Bronchial epithelial cell (primary cell): ENCODE measurements at regions not wholly inside any gene's neighbourhood (a gene's known extent, or its start where the extent isn't known, plus 50 kb on each side); places are given as distances from the start of the nearest gene placed in this dataset.

Experiments
- DNase-seq: peaks from one replicate; pipeline ENCODE4 v3.0.0-alpha.2; 2010; ENCODE audit warnings: low read depth
- FAIRE-seq: peaks from 2 replicates; lab custom pipeline; 2011; peaks lifted over from hg19 to GRCh38; lab: Jason Lieb, UNC
- H3K27me3 ChIP-seq: 2 replicates; pipeline ENCODE4 v1.5.1; 2011; ENCODE audit warnings: low read length; ENCODE audit not compliant: control insufficient read depth, insufficient read depth
- H3K36me3 ChIP-seq: 2 replicates; pipeline ENCODE4 v1.5.1; 2011; ENCODE audit warnings: low read length; ENCODE audit not compliant: control insufficient read depth, insufficient read depth
- H3K4me3 ChIP-seq: 2 replicates; pipeline ENCODE4 v1.5.1; 2011; ENCODE audit warnings: mild to moderate bottlenecking, low read depth, low read length, control low read depth
- TF ChIP-seq, protein P1 (sequence below): IDR thresholded peaks from 2 replicates; pipeline ENCODE4 v1.5.1; 2011; ENCODE audit warnings: mild to moderate bottlenecking, moderate library complexity, low read length, control low read depth, inconsistent platforms; ENCODE audit not compliant: insufficient read depth, severe bottlenecking

GRCh38 chr2:83579507-83579906 is 879.6 kb downstream of the SUCLG1 start:
- DNase-seq (no peak), FAIRE-seq (no peak)
- H3K4me3 ChIP-seq, result no peak overlapping the region
- no peaks in the 10 kb centered on the region for H3K36me3 ChIP-seq
- TF ChIP-seq, protein P1, sequence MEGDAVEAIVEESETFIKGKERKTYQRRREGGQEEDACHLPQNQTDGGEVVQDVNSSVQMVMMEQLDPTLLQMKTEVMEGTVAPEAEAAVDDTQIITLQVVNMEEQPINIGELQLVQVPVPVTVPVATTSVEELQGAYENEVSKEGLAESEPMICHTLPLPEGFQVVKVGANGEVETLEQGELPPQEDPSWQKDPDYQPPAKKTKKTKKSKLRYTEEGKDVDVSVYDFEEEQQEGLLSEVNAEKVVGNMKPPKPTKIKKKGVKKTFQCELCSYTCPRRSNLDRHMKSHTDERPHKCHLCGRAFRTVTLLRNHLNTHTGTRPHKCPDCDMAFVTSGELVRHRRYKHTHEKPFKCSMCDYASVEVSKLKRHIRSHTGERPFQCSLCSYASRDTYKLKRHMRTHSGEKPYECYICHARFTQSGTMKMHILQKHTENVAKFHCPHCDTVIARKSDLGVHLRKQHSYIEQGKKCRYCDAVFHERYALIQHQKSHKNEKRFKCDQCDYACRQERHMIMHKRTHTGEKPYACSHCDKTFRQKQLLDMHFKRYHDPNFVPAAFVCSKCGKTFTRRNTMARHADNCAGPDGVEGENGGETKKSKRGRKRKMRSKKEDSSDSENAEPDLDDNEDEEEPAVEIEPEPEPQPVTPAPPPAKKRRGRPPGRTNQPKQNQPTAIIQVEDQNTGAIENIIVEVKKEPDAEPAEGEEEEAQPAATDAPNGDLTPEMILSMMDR, result no peak
- no peaks in the 10 kb centered on the region for H3K27me3 ChIP-seq

DNA sequence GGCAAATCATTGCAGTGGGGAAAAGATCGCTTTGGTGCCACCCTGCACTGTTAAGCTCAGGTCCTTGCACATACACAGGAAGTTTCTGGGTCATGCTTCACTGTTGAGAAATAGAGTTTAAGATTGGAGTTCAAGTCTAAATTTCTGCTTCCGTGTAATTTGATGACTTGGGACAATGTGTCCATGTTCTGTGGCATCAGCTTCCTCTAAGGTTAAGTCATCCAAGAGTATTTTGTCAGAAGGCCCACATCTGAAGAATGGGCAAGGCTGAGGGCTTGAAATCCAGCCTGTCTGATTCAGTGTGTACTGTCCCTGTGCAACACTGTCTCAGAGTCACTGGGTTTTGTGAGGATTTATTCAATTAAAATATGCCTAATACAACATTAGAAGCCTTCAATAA is 880.7 kb downstream of the SUCLG1 start:
- Histone ChIP-seq H3K27me3 (no peaks in the 10 kb centered on the region), H3K4me3 (no peak overlapping the region), H3K36me3 (no peaks in the 10 kb centered on the region)
- no peak for FAIRE-seq
- TF ChIP-seq, protein P1, result no peak
- DNase-seq, result no peak

DNA sequence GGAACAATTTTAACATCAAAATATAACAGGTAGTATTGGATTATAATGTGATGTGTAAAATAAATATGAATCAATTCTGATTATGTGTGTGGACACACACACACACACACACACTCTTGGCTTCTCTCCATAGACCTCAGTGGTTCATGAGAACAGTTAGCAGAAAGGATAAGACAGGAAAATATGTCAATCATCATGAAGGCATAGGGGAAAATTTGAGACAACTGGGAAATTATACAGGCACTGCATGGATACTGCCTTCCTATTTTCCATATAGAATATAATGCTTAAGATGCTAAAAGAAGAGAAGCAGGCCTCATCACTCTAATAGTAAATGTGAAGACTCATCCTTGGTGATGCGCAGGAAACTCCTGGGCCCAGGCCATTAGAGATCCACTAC is 884.5 kb downstream of the SUCLG1 start:
- DNase-seq (no peak), FAIRE-seq (no peak)
- no peaks in the 10 kb centered on the region for H3K36me3 ChIP-seq

GRCh38 chr2:83573060-83573459 is 886.0 kb downstream of the SUCLG1 start:
- no peaks in the 10 kb centered on the region for H3K27me3 ChIP-seq
- TF ChIP-seq, protein P1, result no peak
- FAIRE-seq, result no peak
- H3K4me3 ChIP-seq, result no peak overlapping the region
- no peak for DNase-seq
- no peaks in the 10 kb centered on the region for H3K36me3 ChIP-seq

More for the DNA sequence above, 884.5 kb downstream of the SUCLG1 start:
- H3K27me3 ChIP-seq, result no peaks in the 10 kb centered on the region
- TF ChIP-seq, protein P1, result no peak
- H3K4me3 ChIP-seq, result no peak overlapping the region

- DNase-seq (peak; percentile 65), FAIRE-seq (no peak)
- TF ChIP-seq, protein P1, result no peak
- Histone ChIP-seq H3K36me3 (no peaks in the 10 kb centered on the region), H3K27me3 (no peaks in the 10 kb centered on the region), H3K4me3 (no peak overlapping the region)
Measured at GRCh38 chr2:83572400-83572799, 886.7 kb downstream of the SUCLG1 start.

GRCh38 chr2:83567551-83567950 is 891.5 kb downstream of the SUCLG1 start:
- Histone ChIP-seq H3K4me3 (no peak overlapping the region), H3K36me3 (no peaks in the 10 kb centered on the region), H3K27me3 (no peaks in the 10 kb centered on the region)
- no peak for FAIRE-seq
- TF ChIP-seq, protein P1, result no peak
- DNase-seq, result no peak
